Activated CD4-positive, alpha-beta T cell treated with anti-CD3 and anti-CD28 coated beads, Interleukin-2, amount 50 U/mL, for 16 hours (primary cell): ENCODE measurements at regions not wholly inside any gene's neighbourhood (a gene's known extent, or its start where the extent isn't known, plus 50 kb on each side); places are given as distances from the start of the nearest gene placed in this dataset.

Source experiments
- DNase-seq: peaks from one replicate; pipeline ENCODE4 v3.0.0-alpha.2; 2020

- DNase-seq: no peak
Measured at GRCh38 chr6:6704103-6705060, 115.9 kb downstream of the LY86 start.

- DNase-seq: no peak
Measured at GRCh38 chr6:6705061-6705425, 116.5 kb downstream of the LY86 start.

GRCh38 chr6:6705915-6706675, 117.6 kb downstream of the LY86 start:
- DNase-seq: no peak

DNA sequence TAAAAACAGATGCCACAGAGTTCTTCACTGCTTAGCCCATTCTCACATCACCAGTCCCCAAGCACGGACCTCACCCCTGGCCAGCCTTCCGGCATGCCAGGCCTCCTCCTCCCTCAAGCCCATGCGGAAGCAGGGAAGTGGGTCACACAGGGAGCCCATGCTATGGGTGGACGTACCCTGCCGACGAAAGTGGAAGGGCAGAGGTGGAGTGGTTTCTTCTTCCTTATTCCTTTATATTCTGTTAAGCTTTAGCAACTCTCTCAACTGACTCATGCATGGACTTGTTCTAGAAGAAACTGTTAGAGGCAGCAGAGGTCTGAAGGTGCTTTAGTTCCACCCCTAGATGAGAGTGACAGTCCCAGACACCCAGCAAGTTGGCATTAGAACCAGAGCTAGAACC, 118.6 kb downstream of the LY86 start:
- DNase-seq: no peak

- DNase-seq: no peak
Measured at GRCh38 chr6:6709106-6709505, 120.6 kb downstream of the LY86 start.

- DNase-seq: no peak
Measured at GRCh38 chr6:6711031-6711785, 122.7 kb downstream of the LY86 start.

GRCh38 chr6:6711832-6712448, 123.4 kb downstream of the LY86 start:
- DNase-seq: peak; percentile 10

GRCh38 chr6:6712449-6713403, 124.2 kb downstream of the LY86 start:
- no peak for DNase-seq

- peak; percentile 25 for DNase-seq
Measured at GRCh38 chr6:6713657-6714056, 125.1 kb downstream of the LY86 start.

DNA sequence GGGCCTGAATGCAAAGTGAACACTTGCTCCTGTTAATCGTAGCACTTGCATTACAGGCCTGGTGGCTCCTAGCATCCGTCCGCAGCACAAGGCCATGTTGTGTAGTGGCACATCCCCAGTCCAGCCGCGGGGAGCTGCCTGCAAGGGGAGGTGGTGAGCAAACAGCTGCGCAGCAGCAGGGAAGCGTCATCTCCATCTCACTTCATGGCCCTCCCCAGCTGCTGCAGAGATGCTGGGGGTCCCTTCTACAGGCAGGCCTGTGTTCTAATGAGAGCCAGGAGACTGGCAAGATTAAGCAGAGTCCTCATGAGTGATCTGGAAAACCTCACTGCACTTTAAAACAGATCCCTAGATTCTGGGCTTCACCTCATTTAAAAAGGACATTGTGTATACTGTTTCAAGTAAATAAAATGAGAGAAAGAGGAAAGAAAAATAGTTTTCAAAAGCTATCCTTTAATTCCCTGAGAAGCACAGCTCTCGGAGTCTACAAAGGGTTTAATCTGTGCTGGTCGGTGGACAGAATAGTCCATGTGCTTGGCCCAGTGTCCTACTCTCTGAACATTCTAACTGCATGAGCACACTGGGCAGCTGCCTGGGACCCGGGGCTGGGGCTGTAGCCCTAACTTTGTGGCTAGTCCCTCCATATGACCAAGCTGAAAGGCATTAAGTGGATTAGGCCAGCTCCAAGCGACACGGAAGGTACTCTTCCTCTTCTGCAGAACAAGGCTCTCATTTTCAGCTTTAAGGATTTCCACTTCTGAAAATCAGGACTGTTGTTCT, 125.8 kb downstream of the LY86 start:
- DNase-seq: no peak

GRCh38 chr6:6714953-6715352, 126.4 kb downstream of the LY86 start:
- DNase-seq: no peak

DNA sequence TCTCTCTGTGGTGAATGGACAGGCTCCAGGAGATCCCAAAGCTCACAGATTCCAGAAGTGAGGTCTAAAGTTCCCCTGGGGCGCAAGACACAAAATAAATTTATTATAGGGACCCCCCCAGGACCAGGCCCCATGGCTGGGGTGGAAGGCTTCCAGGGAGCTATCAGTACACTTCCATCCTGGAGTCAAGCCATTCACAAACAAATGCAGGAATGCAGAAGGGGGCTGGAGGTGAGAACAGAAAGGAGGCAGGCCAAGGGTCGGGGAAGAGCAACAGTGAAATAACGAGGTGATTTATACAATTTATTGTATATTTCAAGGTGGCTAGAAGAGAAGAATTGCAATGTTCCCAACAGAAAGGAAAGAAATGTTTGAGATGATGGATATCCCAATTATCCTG, 126.9 kb downstream of the LY86 start:
- DNase-seq: no peak

GRCh38 chr6:6716998-6717763, 128.7 kb downstream of the LY86 start:
- DNase-seq: no peak

DNA sequence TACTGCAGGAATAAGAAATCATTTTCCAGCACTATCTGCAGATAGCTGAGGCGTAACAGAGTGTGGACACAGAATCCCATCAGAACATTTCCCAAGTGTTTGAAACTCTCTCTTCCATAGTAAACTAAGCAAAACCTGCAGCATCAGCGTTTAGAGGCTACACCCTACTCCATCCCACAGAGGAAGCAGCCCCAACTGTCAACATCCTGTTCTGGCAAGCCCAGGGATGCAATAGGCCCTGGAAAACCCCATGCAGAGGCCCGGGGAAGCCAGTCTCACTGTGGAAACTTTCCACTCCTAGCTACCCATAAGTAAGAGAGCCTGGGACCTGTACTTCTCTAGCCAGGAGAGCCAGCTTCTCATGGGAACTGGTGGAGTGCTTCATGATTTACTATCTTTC, 129.4 kb downstream of the LY86 start:
- DNase-seq: no peak

GRCh38 chr6:6721606-6722005, 133.1 kb downstream of the LY86 start:
- no peak for DNase-seq

DNA sequence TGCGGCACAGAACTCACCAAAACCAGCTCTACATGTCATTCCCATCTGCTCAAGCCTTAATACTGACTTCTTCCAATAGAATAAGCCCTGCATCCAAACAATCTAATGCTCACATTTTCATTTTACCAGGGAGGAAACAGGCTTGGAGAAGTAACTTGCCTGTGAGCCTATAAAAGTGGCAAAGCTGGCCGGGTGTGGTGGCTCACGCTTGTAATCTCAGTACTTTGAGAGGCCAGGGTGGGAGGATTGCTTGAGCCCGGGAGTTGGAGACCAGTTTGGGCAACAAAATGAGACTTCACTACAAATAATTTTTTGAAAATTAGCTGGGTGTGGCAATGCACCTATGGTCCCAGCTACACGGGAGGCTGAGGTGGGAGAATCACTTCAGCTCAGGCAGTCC, 133.7 kb downstream of the LY86 start:
- DNase-seq: no peak

GRCh38 chr6:6723361-6723760, 134.8 kb downstream of the LY86 start:
- no peak for DNase-seq

DNA sequence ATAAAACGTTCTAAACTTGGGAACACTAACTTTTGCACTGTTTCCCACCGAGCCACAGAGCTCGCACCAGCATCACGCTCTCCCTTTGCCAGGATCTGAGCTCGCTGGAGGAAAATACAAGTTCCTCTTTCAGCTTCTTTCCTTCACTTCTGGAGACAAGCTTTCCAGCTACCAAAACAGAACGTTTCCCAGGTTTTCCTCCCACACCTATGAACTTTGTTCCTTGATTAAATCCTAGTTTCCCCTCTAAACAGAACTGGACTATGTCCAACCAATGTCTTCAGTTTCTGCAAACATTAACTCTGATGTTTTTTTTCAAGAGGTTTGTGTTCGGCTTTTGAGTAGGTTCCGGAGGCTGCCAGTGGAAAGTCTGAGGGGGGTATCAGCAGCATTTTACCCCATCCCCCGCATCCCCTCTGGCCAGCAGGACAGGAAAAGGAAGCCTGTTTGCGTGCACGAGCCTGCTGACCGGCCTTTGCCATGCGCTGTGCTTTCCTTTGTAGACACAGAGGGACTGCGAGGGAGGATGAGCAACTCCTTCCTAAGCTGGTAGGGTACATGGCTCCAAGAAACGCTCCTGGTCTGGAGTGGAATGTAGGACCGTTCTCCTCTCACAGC, 135.5 kb downstream of the LY86 start:
- no peak for DNase-seq
